NCI-H1105 (cell line): ENCODE measurements at regions not wholly inside any gene's neighbourhood (a gene's known extent, or its start where the extent isn't known, plus 50 kb on each side); places are given as distances from the start of the nearest gene placed in this dataset.

Source experiments
- DNase-seq: peaks from one replicate; lab custom pipeline; 2025; lab: John Stamatoyannopoulos, UW

- DNase-seq = no peak
These were observed 57.0 kb upstream of the GRAMD2B start for GRCh38 chr5:126366199-126366560.

- no peak for DNase-seq
These were observed 54.9 kb upstream of the GRAMD2B start for GRCh38 chr5:126368239-126368812.

- no peak for DNase-seq
These were observed 54.1 kb upstream of the GRAMD2B start for GRCh38 chr5:126369083-126369482.

GRCh38 chr5:126369995-126370731 lies 53.0 kb upstream of the GRAMD2B start:
- no peak for DNase-seq

- DNase-seq = no peak
These were observed 52.2 kb upstream of the GRAMD2B start for GRCh38 chr5:126370796-126371718.

- no peak for DNase-seq
These were observed 49.7 kb upstream of the GRAMD2B start for GRCh38 chr5:126373375-126374108.
